Activated CD4-positive, CD25-positive, alpha-beta regulatory T cell treated with anti-CD3 and anti-CD28 coated beads, Interleukin-2, amount 50 U/mL, for 24 hours (primary cell): ENCODE measurements at regions not wholly inside any gene's neighbourhood (a gene's known extent, or its start where the extent isn't known, plus 50 kb on each side); places are given as distances from the start of the nearest gene placed in this dataset.
A peak's percentile ranks its signal among the peaks of the same experiment; 100 is the strongest.
"Not testable (repeated sequence)": the region's sequence is repeated elsewhere in the genome, so short reads cannot be mapped to it uniquely, and the experiment has no call there.

ENCODE experiments used
- ATAC-seq, 2 donors: fragments of 150-1000 bp; cut with Tn5 transposase; one replicate each; pipeline ENCODE4 v1.10.0; 2021; ENCODE audit warnings: mild to moderate bottlenecking in 1 of 2, moderate library complexity in 1 of 2

- no peak for ATAC-seq
Observed at GRCh38 chr2:168300460-168300859, 53.1 kb upstream of the STK39 start.

GRCh38 chr2:168304024-168304681 is 56.8 kb upstream of the STK39 start:
- ATAC-seq: no peak

GRCh38 chr2:168307379-168307778 is 60.0 kb upstream of the STK39 start:
- ATAC-seq: no peak

- no peak for ATAC-seq
Observed at GRCh38 chr2:168310580-168310979, 63.2 kb upstream of the STK39 start.

GRCh38 chr2:168311261-168311910 is 64.0 kb upstream of the STK39 start:
- no peak for ATAC-seq

- no peak for ATAC-seq
Observed at GRCh38 chr2:168312036-168312822, 64.8 kb upstream of the STK39 start.

- ATAC-seq: no peak
Observed at GRCh38 chr2:168314236-168314635, 66.8 kb upstream of the STK39 start.

GRCh38 chr2:168315331-168316072 is 68.1 kb upstream of the STK39 start:
- no peak for ATAC-seq

GRCh38 chr2:168316073-168316440 is 68.7 kb upstream of the STK39 start:
- no peak for ATAC-seq

GRCh38 chr2:168317282-168317681 is 69.9 kb upstream of the STK39 start:
- no peak for ATAC-seq

GRCh38 chr2:168320267-168320666 is 72.9 kb upstream of the STK39 start:
- ATAC-seq: no peak

GRCh38 chr2:168322325-168323007 is 75.1 kb upstream of the STK39 start:
- ATAC-seq: no peak

GRCh38 chr2:168323529-168324021 is 76.2 kb upstream of the STK39 start:
- ATAC-seq: no peak

GRCh38 chr2:168326572-168326971 is 79.2 kb upstream of the STK39 start:
- ATAC-seq: no peak

- ATAC-seq: no peak
Observed at GRCh38 chr2:168327328-168327727, 79.9 kb upstream of the STK39 start.

- no peak for ATAC-seq
Observed at GRCh38 chr2:168328421-168328820, 81.0 kb upstream of the STK39 start.

- no peak for ATAC-seq
Observed at GRCh38 chr2:168330624-168331423, 83.4 kb upstream of the STK39 start.

- not testable (repeated sequence) for ATAC-seq
Observed at GRCh38 chr2:168335254-168335653, 87.9 kb upstream of the STK39 start.

GRCh38 chr2:168336786-168337388 is 89.5 kb upstream of the STK39 start:
- ATAC-seq: peak; percentile 83 to 91

- no peak for ATAC-seq
Observed at GRCh38 chr2:168338292-168338691, 90.9 kb upstream of the STK39 start.

GRCh38 chr2:168338803-168339437 is 91.5 kb upstream of the STK39 start:
- ATAC-seq: no peak
